ENCODE measurements at regions not wholly inside any gene's neighbourhood (a gene's known extent, or its start where the extent isn't known, plus 50 kb on each side); places are given as distances from the start of the nearest gene placed in this dataset.
"Not testable (repeated sequence)": the region's sequence is repeated elsewhere in the genome, so short reads cannot be mapped to it uniquely, and the experiment has no call there.

DNA sequence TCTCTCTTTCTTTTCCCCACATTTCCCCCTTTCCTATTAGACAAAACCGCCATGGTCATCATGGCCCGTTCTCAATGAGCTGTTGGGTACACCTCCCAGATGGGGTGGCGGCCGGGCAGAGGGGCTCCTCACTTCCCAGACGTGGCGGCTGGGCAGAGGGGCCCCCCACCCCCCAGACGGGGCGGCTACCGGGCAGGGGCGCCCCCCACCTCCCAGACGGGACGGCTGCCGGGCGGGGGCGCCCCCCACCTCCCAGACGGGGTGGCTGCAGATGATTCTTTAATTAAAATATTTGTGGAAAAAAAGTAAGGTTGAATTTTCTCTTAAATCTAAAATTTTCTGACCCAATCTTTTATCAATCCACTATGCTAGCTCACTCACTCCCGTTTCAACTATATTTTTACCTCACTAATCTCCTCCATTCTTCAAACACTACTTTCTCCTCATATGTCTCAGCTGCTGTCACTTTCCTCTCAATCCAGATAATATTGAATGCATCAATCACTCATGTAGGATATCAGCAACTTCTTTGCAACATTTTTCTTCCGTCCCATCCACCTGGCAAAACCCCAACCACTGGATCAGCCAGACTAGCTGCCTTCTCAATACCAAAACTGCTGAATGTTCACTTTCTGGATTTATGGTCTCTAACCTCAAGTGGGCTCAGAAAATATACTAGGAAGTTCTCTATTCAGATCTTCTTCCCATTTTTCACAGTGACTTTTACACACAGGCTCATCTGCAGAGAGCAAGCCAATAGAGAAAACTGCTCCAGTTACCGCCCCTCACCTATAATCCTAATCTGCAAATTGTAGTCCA is 81.1 kb upstream of the TRIM24 start:
- no peak for DNase-seq

DNA sequence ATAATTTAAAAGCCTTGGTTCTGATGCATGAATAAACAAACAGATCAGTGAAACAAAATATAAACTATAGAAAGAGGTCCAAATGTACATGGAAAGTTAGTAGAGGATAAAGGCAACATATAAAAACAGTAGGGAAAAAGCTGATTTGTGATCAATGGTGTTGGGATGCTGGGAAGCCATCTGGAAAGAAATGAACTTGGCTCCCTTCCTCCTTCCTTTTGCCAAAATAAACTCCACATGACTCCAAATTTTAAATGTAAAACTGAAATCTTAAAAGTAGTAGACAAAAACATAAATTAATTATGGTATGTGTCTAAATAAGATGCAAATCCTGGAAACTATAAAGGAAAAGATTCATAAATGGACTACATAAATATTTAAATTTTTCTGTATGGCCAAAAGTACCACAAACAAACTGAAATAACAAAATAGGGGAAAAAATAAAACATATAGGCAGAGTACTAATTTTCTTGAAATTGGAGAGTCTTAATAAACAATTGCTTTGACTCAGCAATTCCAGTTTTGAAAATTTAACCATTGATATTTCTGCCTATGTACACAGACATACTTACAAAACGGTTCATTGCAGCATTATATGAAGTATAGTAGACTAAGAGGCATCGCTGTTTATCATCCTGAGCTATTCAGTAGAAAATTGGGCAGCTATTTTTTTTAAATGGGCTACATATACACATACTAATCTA is 77.0 kb upstream of the TRIM24 start:
- no peak for DNase-seq

DNA sequence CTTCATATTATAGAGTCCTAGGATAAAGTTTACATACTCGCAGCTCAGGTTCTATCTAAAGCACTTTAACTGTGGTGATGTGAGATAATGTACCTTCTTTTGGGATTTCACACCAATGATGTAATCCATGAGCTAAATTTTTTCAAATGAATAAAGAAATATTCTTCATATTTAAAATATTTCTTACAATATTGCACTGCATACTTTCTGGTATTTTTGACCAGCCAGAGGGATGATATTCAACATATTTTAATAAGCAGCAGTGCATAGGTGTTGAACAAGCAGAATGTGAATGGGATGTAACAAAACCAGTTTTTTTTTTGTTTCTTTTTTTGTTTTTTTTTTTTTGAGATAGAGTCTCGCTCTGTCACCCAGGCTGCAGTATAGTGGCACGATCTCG is 73.2 kb upstream of the TRIM24 start:
- no peak for DNase-seq

DNA sequence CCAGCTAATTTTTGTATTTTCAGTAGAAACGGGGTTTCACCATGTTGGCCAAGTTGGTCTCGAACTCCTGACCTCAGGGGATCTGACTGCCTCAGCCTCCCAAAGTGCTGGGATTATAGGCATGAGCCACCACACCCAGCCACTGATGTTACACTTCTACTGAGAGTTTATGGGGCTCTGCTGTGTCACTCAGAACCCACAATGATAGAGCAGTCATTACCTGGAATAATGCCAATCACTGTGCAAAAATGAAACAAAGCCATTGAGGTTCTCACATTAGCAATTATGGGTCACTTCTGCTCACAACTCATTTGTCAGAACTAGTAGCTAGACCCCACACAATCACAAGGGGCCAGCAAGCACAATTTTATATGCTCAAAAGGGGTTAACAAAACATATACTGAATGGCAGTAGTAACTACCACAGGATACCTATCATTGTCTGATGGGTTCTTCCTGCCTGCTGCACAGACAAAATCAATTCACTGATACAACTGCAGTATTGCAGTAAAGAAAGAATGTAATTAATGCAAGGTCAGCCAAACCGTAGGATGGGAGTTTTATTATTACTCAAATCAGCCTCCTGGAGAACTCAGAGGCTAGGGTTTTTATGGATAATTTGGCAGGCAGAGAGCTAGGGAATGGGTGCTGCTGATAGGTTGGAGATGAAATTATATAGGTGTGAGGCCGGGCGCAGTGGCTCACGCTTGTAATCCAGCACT is 72.1 kb upstream of the TRIM24 start:
- peak; percentile 79 for DNase-seq

DNA sequence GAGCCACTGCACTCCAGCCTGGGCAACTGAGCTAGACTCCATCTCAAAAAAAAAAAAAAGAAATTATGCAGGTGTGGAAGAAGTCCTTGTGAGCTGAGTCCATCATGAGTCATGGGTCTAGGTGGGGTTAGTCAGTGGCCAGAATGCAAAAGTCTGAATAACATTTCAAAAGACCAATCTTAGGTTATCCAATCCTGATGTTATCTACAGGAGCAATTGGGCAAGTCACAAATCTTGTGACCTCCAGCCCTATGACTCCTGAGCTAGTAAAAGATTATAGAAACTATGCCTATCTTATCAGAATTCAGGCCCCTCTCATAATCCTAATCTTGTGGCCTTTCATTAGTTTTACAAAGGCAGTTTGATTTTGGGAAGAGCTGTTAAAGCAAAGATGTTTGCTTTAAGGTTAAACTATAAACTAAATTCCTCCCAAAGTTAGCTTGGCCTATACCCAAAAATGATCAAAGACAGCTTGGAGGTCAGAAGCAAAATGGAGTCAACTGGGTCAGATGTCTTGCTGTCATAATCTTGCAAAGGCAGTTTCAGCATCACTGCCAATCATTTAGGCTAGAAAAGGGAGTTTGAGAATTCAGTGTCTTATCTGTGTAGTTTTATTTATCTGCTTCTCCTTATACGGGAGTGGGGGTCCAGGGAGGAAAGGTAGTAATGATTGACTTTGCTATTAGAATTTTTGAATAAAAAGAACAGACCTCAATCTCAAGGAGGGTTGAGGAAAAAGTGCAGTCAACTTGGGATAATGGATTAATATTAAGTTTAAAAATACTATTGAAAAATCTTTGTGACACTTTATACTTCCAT is 71.2 kb upstream of the TRIM24 start:
- DNase-seq, result peak; percentile 12

DNA sequence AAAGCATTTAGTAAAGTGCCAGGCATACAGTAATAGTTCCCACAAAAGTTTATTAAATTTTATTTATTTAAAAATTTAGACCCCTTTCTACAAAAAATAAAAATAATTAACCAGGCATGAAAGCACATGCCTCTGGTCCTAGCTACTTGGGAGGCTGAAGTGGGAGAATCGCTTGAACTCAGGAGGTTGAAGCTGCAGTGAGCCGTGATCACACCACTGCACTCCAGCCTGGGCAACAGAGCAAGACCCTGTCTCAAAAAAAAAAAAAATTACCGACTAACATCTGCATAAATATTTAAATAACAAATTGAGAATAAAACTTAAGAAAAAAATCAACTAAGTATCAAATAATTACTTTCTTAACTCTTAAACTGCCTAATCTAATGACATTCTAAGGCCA is 64.3 kb upstream of the TRIM24 start:
- DNase-seq, result no peak

DNA sequence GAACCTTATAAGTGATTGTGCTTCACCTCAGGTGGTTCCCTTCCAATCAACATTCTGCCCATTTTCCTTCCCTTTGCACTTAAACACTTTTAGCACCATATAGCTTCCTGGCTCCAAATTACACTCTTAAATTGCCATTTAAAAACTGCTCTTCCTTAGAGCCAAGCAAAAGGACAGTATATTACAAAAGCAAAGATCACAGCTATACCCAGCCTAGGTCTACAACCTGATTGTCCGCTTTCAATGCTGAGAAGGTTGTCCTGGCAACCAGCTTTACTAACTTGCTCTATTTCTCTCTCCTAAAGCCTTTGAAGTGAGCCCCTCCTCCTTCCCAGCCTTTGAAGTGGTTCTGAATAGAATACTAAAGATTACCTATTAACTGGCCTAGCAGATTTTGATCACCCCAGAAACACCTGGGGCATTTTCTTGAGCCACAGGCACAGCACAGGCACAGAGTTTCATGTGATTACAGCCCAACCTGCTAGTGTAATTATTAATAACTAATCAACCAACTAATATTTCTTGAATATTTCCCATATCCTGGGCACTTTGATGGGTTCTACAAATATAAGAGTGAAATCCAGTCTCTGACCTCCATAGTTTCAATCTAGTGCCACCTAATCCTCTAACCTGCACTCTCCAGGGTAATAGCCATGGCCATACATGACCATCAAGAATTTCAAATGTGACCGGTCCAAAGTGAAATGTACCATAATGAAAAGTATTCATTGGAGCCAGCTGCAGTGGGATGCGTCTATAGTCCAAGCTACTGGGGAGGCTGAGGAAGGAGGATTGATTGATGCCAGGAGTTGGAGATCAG is 63.6 kb upstream of the TRIM24 start:
- DNase-seq, result no peak

DNA sequence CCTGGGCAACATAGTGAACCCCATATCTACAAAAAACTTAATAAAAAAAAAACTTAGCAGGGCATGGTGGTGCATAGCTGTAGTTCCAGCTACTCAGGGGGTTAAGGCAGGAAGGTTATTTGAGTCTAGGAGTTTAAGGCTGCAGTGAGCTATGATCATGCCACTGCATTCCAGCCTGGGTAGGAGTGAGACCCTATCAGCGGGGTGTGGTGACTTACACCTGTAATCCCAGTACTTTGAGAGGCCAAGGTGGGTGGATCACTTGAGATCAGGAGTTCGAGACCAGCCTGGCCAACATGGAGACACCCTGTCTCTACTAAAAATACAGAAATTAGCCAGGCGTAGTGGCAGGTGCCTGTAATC is 63.0 kb upstream of the TRIM24 start:
- not testable (repeated sequence) for DNase-seq

DNA sequence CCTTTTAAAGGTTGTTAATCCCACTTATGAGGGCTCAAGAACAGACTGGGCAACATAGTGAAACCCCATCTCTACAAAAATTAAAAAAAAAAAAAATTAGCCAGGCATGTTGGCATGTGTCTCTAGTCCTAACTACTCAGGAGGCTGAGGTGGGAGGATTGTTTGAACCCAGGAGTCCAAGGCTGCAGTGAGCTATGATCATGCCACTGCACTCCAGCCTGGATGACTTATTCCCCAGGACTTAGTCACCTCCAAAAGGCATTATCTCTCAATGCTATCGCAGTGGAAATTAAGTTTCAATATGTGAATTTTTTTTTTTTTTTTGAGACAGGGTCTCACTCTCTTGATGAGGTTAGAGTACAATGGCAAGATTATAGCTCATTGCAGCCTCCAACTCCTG is 61.2 kb upstream of the TRIM24 start:
- DNase-seq, result no peak

DNA sequence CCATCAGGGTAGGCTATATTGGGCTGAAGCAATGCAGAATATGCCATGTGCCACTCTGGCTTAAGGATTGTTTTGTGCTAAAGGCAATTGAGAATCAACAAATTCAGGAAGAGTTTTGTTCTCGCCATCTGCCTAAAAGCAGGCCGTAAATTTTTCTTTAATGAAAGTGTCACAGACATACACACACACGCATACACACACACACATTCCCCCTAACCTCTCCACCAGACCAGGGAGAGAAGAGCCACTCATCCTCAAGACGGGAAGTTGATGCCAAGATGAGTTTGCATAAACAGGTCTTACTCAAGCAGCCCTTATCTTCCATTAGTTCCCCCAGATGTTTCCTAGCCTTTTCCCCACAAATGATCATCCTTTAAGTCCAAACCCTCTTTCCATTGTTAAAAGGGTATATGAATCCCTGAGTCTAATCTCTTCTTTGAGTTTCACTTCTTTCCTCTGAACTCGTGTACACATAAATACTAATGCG is 59.6 kb upstream of the TRIM24 start:
- peak; percentile 72 for DNase-seq

DNA sequence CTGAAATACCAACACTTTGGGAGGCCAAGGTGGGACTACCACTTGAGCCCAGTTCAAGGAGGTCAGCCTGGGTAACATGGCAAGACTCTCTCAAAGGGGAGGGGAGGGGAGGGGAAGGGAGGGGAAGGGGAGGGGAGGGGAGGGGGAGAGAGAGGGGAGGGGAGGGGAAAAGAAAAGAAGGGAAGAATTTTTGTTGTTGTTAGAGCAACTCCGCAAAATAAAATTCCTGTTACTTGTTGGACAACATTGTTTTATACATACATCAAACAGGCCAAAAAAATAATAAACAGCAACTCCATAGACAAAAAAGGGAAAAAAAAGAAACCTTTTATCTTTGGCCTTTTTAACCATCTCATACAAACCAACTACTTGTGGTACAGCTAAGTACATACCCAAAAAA is 57.3 kb upstream of the TRIM24 start:
- DNase-seq, result no peak

DNA sequence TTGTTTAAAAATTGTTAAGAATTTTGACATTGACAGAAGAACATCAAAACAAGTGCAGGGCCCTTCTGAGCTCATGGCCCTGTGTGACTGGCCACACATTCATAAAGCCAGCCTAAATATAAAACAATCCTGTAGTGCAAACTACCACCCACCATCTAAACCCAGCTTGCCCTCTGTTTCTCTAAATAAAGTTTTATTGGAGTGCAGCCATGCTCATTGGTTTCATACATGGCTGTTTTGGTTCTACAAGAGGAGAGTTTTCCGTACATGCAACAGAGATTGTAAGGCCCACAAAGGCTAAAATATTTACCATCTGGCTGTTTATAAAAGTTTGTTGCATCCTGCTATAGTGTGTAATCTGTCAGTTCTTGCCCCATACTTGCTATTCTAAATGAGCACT is 54.6 kb upstream of the TRIM24 start:
- DNase-seq, result no peak

DNA sequence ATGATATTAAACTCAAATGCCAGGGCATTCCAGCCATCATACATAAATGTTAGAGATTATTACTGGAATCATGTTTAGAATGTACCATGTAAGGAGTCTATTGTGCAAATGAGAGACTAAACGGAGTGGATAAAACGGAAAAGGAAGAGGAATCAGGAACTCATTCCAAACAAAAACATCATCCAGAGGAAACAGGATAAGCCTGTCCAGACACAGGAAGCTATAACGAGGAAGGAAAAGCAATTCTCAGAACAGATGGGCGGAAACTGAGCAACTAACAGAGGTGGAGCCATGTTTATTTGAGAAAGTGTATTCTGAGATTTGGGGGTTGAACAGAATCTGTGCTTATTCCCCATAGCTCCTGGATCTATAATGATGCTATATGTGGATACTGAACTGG is 52.3 kb upstream of the TRIM24 start:
- no peak for DNase-seq

Data from hematopoietic multipotent progenitor cell treated with erythropoietin and hydrocortisone succinate and interleukin-3 and kit ligand, for 8 days (in vitro differentiated cells).